DLD1 (cell line): ENCODE measurements at regions not wholly inside any gene's neighbourhood (a gene's known extent, or its start where the extent isn't known, plus 50 kb on each side); places are given as distances from the start of the nearest gene placed in this dataset.

ENCODE experiments used
- in situ Hi-C: cut with HindIII; loops from 2 replicates; pipeline ENCODE4 v1.10.0; 2017; ENCODE audit warnings: low sequenced_read_pairs

- in situ Hi-C loops: loop anchor here (5.0 kb wide), 1 partner anchor 72 kb away; no protein-coding TSS in a partner anchor
These were observed 77.5 kb upstream of the CSF3R start for GRCh38 chr1:36560177-36560576.

DNA sequence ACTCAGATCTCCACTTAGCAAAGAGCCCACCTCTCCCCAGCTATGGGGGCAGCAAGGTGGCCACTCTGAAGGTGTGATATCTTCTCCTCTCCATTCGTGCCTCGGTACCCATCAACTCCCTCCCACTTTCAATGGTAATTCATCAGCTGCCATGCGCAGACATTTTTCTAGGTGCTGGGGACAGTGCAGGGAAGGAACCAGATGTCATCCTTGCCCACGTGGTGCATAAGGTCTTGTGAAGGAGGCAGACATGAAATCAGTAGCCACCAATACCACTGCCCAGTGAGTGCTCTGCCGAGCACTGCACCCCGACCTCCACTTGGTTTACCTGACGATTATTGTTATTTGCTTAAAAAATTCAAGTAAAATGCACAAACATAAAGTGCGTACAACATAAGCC, 76.3 kb upstream of the CSF3R start:
- in situ Hi-C loops: no loop called here

GRCh38 chr1:36557041-36558000, 74.6 kb upstream of the CSF3R start:
- in situ Hi-C loops: no loop called here

GRCh38 chr1:36555041-36555440, 72.3 kb upstream of the CSF3R start:
- in situ Hi-C loops: no loop called here

DNA sequence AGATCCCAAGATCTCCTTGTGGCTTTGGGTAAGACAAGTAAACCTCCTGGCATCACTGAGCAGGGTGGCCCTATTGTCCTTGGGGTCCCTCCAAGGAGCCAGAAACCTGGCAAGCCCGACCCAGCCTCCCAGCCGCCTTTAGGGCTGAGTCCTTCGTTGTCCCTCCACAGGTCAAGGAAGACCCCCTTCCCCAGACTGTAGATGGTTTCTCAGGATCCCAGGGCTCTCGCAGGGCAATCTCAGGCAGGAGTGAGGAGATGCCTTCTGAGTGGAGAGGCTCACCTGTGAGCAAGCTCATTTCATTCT, 71.6 kb upstream of the CSF3R start:
- in situ Hi-C loops: no loop called here

DNA sequence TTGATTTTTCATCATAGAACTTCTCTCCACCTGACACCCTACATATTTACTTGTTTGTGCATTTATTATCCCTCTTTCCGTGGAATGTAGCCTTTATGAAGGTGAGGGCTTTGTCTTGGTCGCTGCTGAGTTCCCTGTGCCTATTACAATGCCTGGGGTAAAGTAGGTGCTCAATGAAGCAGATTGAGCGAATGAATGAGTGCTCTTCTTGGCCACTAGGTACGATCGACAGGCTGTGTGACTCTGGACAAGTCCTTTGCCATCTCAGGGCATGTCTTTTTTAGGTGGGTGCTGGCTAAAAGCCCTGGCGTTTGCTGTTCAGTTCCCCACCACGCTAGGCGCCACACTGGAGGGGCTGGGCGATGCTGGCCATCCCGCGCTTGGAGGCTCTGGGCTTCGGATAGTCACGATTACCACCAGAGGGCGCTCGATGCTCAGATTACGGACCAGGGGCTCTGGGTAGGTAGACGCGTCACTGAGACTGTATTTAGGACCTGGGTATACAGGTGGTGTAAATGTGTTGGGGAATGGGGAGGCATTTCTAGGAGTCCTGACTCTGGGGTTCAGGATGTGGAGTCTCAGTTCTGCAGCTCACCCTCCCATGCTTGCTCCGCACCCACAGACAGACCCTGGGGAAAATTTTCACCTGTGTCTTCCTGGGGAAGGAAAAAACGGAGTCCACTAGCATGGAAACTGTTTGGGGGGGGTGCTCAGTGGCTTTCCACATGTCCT, 71.0 kb upstream of the CSF3R start:
- in situ Hi-C loops: no loop called here

DNA sequence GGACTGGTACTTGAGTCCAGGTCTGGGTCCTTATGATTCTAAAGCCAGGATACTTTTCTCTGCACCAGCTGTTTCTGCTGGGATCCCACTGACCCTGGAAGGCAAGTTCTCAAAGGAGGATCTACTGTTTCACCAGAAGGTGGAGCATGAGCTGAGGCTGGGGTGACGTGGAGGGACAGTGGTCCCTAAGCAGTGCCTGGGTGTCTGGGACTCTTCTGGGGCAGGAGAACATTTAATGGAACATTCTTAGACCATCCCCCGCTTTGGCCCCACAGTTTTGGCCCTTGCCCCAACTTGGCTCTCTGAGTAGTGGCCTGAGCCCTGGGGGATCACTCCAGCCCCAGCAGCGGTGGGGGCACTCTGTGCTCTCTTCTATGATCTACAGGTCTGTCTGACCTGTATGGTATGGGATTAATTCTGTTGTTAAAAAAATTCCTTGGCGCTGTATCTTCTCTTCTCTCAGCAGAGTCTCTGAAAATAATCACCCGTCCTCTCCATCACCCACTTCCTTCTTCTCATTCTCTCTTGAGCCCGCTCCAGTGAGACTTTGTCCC, 60.3 kb upstream of the CSF3R start:
- in situ Hi-C loops: no loop called here

DNA sequence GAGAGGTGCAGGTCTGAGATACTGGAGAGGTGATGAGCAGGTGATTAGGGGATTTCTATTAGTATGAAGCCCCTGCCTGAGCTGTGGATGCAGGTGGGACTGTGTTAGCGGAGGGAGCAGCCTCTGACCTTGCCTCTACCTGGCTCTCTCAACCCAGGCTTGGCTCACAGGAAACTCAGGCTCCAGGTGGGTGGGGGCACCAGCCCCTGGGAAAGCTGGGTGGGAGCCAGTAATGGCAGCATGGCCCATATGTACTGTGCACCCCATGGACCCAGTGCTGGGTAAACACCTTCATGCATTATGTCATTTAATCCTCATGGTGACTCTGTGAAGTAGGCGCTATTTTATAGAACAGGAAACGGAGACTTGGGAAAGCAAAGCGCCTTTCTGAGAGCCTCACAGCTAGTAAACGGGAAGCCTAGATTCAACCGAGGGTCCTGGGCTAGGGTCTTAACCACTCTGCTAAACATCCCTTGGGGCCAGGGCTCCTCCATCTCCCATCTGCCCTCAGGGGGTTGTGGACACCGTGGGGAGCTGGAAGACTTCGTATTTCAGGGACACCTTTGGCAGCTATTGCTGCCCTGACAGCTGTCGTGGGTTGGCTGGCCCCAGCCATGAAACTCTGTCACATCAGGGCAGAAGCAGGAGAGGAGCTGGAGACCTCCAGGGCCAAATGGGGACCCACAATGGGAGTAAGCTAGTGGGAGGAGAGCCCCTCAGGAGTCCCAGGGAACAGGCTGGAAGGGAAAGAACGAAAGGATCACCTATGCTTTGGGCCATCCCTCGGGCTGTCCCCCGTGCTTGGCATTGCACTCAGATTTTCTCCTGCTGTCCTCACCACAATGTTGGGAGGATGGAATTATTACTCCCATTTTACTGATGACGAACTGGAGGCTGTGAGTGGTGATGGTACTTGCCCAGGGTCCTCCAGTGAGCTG, 59.6 kb upstream of the CSF3R start:
- in situ Hi-C loops: no loop called here

DNA sequence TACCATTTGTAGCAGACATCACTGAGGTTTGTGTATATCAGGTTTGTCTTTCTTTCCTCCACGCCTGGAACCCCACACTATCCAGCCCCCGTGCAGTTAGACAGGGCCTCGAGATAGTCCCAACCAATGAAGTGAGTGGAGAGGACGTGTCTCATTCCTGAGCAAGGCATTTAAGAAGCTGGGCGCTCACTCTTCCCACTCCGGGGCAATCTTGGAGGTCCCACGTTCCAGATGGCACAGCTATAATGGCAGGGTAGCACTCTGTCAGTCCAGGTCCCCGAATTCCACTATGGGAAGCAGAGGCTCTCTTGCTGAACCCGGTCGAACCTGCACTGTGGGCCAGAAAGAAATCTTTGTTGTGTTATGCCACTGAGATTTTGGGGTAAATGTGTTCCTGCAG, 57.3 kb upstream of the CSF3R start:
- in situ Hi-C loops: no loop called here

DNA sequence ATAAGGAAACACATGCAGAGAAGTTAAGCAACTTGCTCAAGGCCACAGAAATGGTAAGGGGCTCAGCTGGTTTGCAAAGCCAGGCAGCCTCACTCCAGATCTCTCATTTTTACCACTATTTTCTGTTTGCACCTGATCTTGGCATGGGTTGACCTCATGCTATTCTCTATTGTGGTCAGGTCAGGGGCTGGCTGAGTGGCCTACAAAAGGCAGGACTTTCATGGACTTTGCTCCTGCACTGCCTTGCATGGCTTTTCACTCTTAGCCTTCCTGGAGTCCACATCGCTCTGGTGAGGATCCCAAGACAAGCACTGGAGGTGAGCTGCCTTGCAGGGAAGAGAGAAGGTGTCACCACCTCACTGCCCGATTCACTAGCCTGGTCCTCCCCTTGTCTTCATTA, 56.8 kb upstream of the CSF3R start:
- in situ Hi-C loops: no loop called here

- in situ Hi-C loops: no loop called here
These were observed 55.3 kb upstream of the CSF3R start for GRCh38 chr1:36537991-36538390.

- in situ Hi-C loops: no loop called here
These were observed 54.6 kb upstream of the CSF3R start for GRCh38 chr1:36537190-36537768.

DNA sequence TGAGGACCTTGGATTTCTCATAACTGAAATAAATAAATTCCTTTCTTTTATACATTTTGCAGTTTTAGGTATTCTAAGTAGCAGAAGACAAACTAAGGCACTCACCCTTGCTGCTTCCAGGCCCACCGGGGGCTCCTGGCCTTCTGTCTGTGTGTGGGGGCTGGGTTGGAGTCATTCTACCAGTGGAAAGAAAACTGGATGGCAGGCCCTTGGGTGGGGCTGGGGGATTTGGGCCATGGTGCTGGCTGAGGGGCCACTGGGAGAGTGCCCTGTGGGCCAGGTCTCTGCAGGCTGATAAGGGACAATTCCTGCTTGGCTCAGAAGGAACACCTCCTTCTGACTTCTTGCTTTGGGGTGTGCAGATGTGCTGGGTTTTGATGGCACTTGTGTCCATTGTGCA, 54.0 kb upstream of the CSF3R start:
- in situ Hi-C loops: no loop called here

- in situ Hi-C loops: no loop called here
These were observed 52.1 kb upstream of the CSF3R start for GRCh38 chr1:36534711-36535412.

DNA sequence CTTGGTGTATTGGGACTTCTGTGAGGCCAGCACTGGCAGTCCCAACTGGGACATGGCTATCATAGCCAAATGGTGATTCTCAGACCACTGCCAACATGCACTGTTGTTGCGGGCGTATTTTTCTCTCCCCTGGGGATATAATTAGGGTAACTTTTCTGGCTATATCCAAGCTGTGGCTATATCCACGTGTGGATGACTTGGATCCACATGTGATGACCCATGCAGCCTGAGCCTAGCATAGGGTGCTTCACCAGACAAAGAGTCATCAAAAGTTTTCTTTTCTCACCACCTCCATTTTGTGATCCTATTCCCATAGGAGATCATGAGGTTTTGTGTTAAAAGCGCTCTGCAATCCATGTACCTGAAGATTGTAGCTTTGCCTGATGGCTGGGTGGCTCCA, 51.2 kb upstream of the CSF3R start:
- in situ Hi-C loops: no loop called here

- in situ Hi-C loops: no loop called here
These were observed 50.2 kb upstream of the CSF3R start for GRCh38 chr1:36532810-36533401.
